H9 (cell line): ENCODE measurements at regions not wholly inside any gene's neighbourhood (a gene's known extent, or its start where the extent isn't known, plus 50 kb on each side); places are given as distances from the start of the nearest gene placed in this dataset.

Source experiments
- DNase-seq: peaks from one replicate; pipeline ENCODE4 v3.0.0-alpha.2; 2017
- H2AFZ ChIP-seq: one replicate; pipeline ENCODE4 v1.6.1; 2013; ENCODE audit warnings: mild to moderate bottlenecking, low read length, control low read depth, moderate library complexity
- H2AK5ac ChIP-seq: 2 replicates; pipeline ENCODE4 v1.6.1; 2013; ENCODE audit warnings: low read length, control low read depth, mixed read lengths; ENCODE audit not compliant: insufficient read length
- H2BK120ac ChIP-seq: one replicate; pipeline ENCODE4 v1.6.1; 2013; ENCODE audit warnings: low read depth, mild to moderate bottlenecking, low read length, control low read depth, inconsistent platforms; ENCODE audit not compliant: poor library complexity, severe bottlenecking
- H2BK12ac ChIP-seq: 2 replicates; pipeline ENCODE4 v1.6.1; 2013; ENCODE audit warnings: low read length, control low read depth, mixed read lengths, low read depth; ENCODE audit not compliant: insufficient read length
- H2BK15ac ChIP-seq: 2 replicates; pipeline ENCODE4 v1.6.1; 2013; ENCODE audit warnings: low read depth, low read length, control low read depth
- H2BK20ac ChIP-seq: one replicate; pipeline ENCODE4 v1.6.1; 2013; ENCODE audit warnings: low read depth, mild to moderate bottlenecking, low read length, control low read depth, inconsistent platforms; ENCODE audit not compliant: poor library complexity, severe bottlenecking
- H2BK5ac ChIP-seq: 2 replicates; pipeline ENCODE4 v1.6.1; 2013; ENCODE audit warnings: low read length, control low read depth, mixed read lengths; ENCODE audit not compliant: insufficient read length
- H3K14ac ChIP-seq: 2 replicates; pipeline ENCODE4 v1.6.1; 2013; ENCODE audit warnings: low read length, control low read depth; ENCODE audit not compliant: insufficient read depth
- H3K18ac ChIP-seq: 2 replicates; pipeline ENCODE4 v1.6.1; 2013; ENCODE audit warnings: low read depth, mild to moderate bottlenecking, mixed read lengths, low read length, control low read depth; ENCODE audit not compliant: insufficient read length
- H3K23ac ChIP-seq: 2 replicates; pipeline ENCODE4 v1.6.1; 2013; ENCODE audit warnings: low read length, control low read depth, mixed read lengths, low read depth; ENCODE audit not compliant: insufficient read length
- H3K23me2 ChIP-seq: 2 replicates; pipeline ENCODE4 v1.6.1; 2013; ENCODE audit warnings: low read depth, mild to moderate bottlenecking, mixed read lengths, low read length, control low read depth; ENCODE audit not compliant: insufficient read length, poor library complexity, severe bottlenecking
- H3K27ac ChIP-seq: 2 replicates; pipeline ENCODE4 v1.5.1; 2013; ENCODE audit warnings: low read length, control low read depth, mixed read lengths, low read depth; ENCODE audit not compliant: insufficient read length
- H3K27me3 ChIP-seq: 2 replicates; pipeline ENCODE4 v1.6.1; 2013; ENCODE audit warnings: low read length, control low read depth, inconsistent platforms; ENCODE audit not compliant: insufficient read depth
- H3K4ac ChIP-seq: 2 replicates; pipeline ENCODE4 v1.6.1; 2013; ENCODE audit warnings: low read depth, mild to moderate bottlenecking, control low read depth, inconsistent platforms, low read length, moderate library complexity
- H3K4me1 ChIP-seq: 2 replicates; pipeline ENCODE4 v1.6.1; 2013; ENCODE audit warnings: low read length, control low read depth, inconsistent platforms; ENCODE audit not compliant: insufficient read depth
- H3K4me2 ChIP-seq: 2 replicates; pipeline ENCODE4 v1.6.1; 2013; ENCODE audit warnings: low read length, control low read depth, mixed read lengths; ENCODE audit not compliant: insufficient read length, insufficient read depth
- H3K56ac ChIP-seq: 2 replicates; pipeline ENCODE4 v1.6.1; 2013; ENCODE audit warnings: low read depth, mild to moderate bottlenecking, mixed read lengths, low read length, control low read depth; ENCODE audit not compliant: insufficient read length
- H3K79me1 ChIP-seq: 2 replicates; pipeline ENCODE4 v1.6.1; 2013; ENCODE audit warnings: low read depth, mild to moderate bottlenecking, moderate library complexity, low read length, control low read depth, inconsistent platforms; ENCODE audit not compliant: insufficient read depth, poor library complexity, severe bottlenecking
- H3K79me2 ChIP-seq: 2 replicates; pipeline ENCODE4 v1.6.1; 2013; ENCODE audit warnings: low read length, control low read depth, inconsistent platforms; ENCODE audit not compliant: insufficient read depth
- H3K9ac ChIP-seq: 2 replicates; pipeline ENCODE4 v1.6.1; 2013; ENCODE audit warnings: low read length, control low read depth, mixed read lengths; ENCODE audit not compliant: insufficient read length; ENCODE audit errors: extremely low read depth
- H3K9me3 ChIP-seq: one replicate; pipeline ENCODE4 v1.6.1; 2013; ENCODE audit warnings: low read depth, low read length, inconsistent platforms; ENCODE audit not compliant: control insufficient read depth
- H3T11ph ChIP-seq: one replicate; pipeline ENCODE4 v1.6.1; 2013; ENCODE audit warnings: mild to moderate bottlenecking, low read length, control low read depth, inconsistent platforms
- H4K20me1 ChIP-seq: one replicate; pipeline ENCODE4 v1.6.1; 2013; ENCODE audit not compliant: control insufficient read depth, insufficient read length, insufficient read depth
- H4K5ac ChIP-seq: 2 replicates; pipeline ENCODE4 v1.6.1; 2013; ENCODE audit warnings: low read depth, mild to moderate bottlenecking, mixed read lengths, low read length, control low read depth; ENCODE audit not compliant: insufficient read length
- H4K8ac ChIP-seq: replicated peaks from 2 replicates; pipeline ENCODE4 v1.6.1; 2013; ENCODE audit warnings: low read length, control low read depth, mixed read lengths, low read depth; ENCODE audit not compliant: insufficient read length
- H4K91ac ChIP-seq: 2 replicates; pipeline ENCODE4 v1.6.1; 2013; ENCODE audit warnings: low read depth, mild to moderate bottlenecking, moderate library complexity, mixed read lengths, low read length, control low read depth; ENCODE audit not compliant: insufficient read length
- H3K27ac Mint-ChIP-seq, 3 experiments: 2 replicates in 2 of 3; 3 replicates in 1 of 3; pipeline ENCODE4 v1.8.0; 2020 to 2021; ENCODE audit warnings: mixed read lengths in 3 of 3, mild to moderate bottlenecking in 1 of 3, moderate library complexity in 1 of 3
- H3K27me3 Mint-ChIP-seq: 2 replicates; pipeline ENCODE4 v1.8.0; 2021; ENCODE audit warnings: low read depth, mild to moderate bottlenecking, moderate library complexity, mixed read lengths
- H3K36me3 Mint-ChIP-seq, 3 experiments: 2 replicates in 2 of 3; 3 replicates in 1 of 3; pipeline ENCODE4 v1.8.0; 2020 to 2021; ENCODE audit warnings: low read depth in 3 of 3, mixed read lengths in 3 of 3; ENCODE audit not compliant: insufficient read depth in 1 of 3
- H3K4me1 Mint-ChIP-seq, 2 experiments: 2 replicates each; pipeline ENCODE4 v1.8.0; 2020; ENCODE audit warnings: mixed read lengths in 2 of 2
- H3K4me3 Mint-ChIP-seq, 2 experiments: 2 replicates in 1 of 2; 3 replicates in 1 of 2; pipeline ENCODE4 v1.8.0; 2020 to 2021; ENCODE audit warnings: mild to moderate bottlenecking in 2 of 2, mixed read lengths in 2 of 2, moderate library complexity in 1 of 2
- H3K9me3 Mint-ChIP-seq, 2 experiments: 2 replicates in 1 of 2; 3 replicates in 1 of 2; pipeline ENCODE4 v1.8.0; 2020; ENCODE audit warnings: mild to moderate bottlenecking in 2 of 2, mixed read lengths in 2 of 2, moderate library complexity in 1 of 2
- WGBS: extraction: QIAGEN DNeasy Blood & Tissue Kit; methylation state at CpG from one replicate; pipeline ENCODE4 v1.1.7; 2013; ENCODE audit warnings: missing lambda C conversion rate, low lambda C conversion rate, mixed read lengths; ENCODE audit not compliant: insufficient read length; ENCODE audit errors: extremely low coverage; 5-methylcytosine and 5-hydroxymethylcytosine counted together
- TF ChIP-seq, protein P1 (sequence below): fragments of 200-600 bp; sonication (generic); conservative IDR thresholded peaks from 3 replicates; pipeline ENCODE4 v1.8.0; 2021; ENCODE audit warnings: antibody characterized with exemption, mild to moderate bottlenecking

GRCh38 chr4:11111370-11111769, 317.3 kb downstream of the HS3ST1 start:
- H4K5ac ChIP-seq = no peak overlapping the region
- no peaks in the 10 kb centered on the region for H3K27me3 ChIP-seq
- Mint-ChIP-seq H3K27me3 (no peaks in the 10 kb centered on the region), H3K36me3 (no peaks in the 10 kb centered on the region; a peak in 1 of 7 replicates), H3K4me3 (no peak overlapping the region), H3K4me1 (peaks cover 1% of the 10 kb centered on the region in 2 experiments), H3K27ac (no peak overlapping the region), H3K9me3 (no peaks in the 10 kb centered on the region)
- no peak overlapping the region for H2BK15ac ChIP-seq
- H3K23me2 ChIP-seq = no peaks in the 10 kb centered on the region
- H3K27ac ChIP-seq = no peak overlapping the region
- no peak overlapping the region for H3K9ac ChIP-seq
- no peak overlapping the region for H4K8ac ChIP-seq
- TF ChIP-seq, protein P1, sequence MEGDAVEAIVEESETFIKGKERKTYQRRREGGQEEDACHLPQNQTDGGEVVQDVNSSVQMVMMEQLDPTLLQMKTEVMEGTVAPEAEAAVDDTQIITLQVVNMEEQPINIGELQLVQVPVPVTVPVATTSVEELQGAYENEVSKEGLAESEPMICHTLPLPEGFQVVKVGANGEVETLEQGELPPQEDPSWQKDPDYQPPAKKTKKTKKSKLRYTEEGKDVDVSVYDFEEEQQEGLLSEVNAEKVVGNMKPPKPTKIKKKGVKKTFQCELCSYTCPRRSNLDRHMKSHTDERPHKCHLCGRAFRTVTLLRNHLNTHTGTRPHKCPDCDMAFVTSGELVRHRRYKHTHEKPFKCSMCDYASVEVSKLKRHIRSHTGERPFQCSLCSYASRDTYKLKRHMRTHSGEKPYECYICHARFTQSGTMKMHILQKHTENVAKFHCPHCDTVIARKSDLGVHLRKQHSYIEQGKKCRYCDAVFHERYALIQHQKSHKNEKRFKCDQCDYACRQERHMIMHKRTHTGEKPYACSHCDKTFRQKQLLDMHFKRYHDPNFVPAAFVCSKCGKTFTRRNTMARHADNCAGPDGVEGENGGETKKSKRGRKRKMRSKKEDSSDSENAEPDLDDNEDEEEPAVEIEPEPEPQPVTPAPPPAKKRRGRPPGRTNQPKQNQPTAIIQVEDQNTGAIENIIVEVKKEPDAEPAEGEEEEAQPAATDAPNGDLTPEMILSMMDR = no peak
- H2BK20ac ChIP-seq = no peak overlapping the region
- DNase-seq = no peak
- H3T11ph ChIP-seq = no peak overlapping the region
- H3K9me3 ChIP-seq = no peaks in the 10 kb centered on the region
- H3K14ac ChIP-seq = no peak overlapping the region
- no peak overlapping the region for H2BK5ac ChIP-seq
- no peaks in the 10 kb centered on the region for H3K79me2 ChIP-seq
- no peak overlapping the region for H3K4ac ChIP-seq
- H3K79me1 ChIP-seq = no peaks in the 10 kb centered on the region
- no peaks in the 10 kb centered on the region for H4K20me1 ChIP-seq
- no peak overlapping the region for H3K23ac ChIP-seq
- no peak overlapping the region for H3K4me2 ChIP-seq
- WGBS = no CpG with 5 or more reads among the region's 2 CpGs
- H2AFZ ChIP-seq = no peak overlapping the region
- H3K4me1 ChIP-seq = peaks cover 2% of the 10 kb centered on the region; the same call in 1 of the 2 replicates
- H4K91ac ChIP-seq = no peak overlapping the region
- no peak overlapping the region for H2AK5ac ChIP-seq
- H3K56ac ChIP-seq = no peak overlapping the region
- H3K18ac ChIP-seq = no peak overlapping the region
- no peak overlapping the region for H2BK12ac ChIP-seq
- no peak overlapping the region for H2BK120ac ChIP-seq
